IPS-18c (cell line): ENCODE measurements at regions not wholly inside any gene's neighbourhood (a gene's known extent, or its start where the extent isn't known, plus 50 kb on each side); places are given as distances from the start of the nearest gene placed in this dataset.
"Not testable (repeated sequence)": the region's sequence is repeated elsewhere in the genome, so short reads cannot be mapped to it uniquely, and the experiment has no call there.

Experiments used
- H3K4me3 ChIP-seq: 2 replicates; pipeline ENCODE4 v1.7.0; 2013; ENCODE audit warnings: low read depth, mild to moderate bottlenecking, low read length, moderate library complexity; ENCODE audit not compliant: insufficient read depth
- H3K9me3 ChIP-seq: one replicate; pipeline ENCODE4 v1.6.1; 2013; ENCODE audit warnings: mild to moderate bottlenecking, low read length, moderate library complexity; ENCODE audit not compliant: control insufficient read depth, insufficient read depth

- H3K9me3 ChIP-seq, result not testable (repeated sequence)
Measured at GRCh38 chr6:167225566-167226382, 65.3 kb upstream of the UNC93A start.

GRCh38 chr6:167226383-167226685 lies 64.8 kb upstream of the UNC93A start:
- H3K4me3 ChIP-seq, result no peak overlapping the region; the same call in 1 of the 2 replicates
- H3K9me3 ChIP-seq, result no peaks in the 10 kb centered on the region

More at GRCh38 chr6:167225566-167226382, 65.3 kb upstream of the UNC93A start:
- not testable (repeated sequence) for H3K4me3 ChIP-seq

GRCh38 chr6:167226791-167227190 lies 64.3 kb upstream of the UNC93A start:
- no peaks in the 10 kb centered on the region for H3K9me3 ChIP-seq
- no peak overlapping the region for H3K4me3 ChIP-seq

- Histone ChIP-seq H3K4me3 (peak overlapping the region; percentile 62), H3K9me3 (no peaks in the 10 kb centered on the region)
Measured at GRCh38 chr6:167227984-167228383, 63.1 kb upstream of the UNC93A start.

GRCh38 chr6:167229586-167229985 lies 61.5 kb upstream of the UNC93A start:
- H3K9me3 ChIP-seq, result no peaks in the 10 kb centered on the region
- peak overlapping the region; percentile 62 for H3K4me3 ChIP-seq

GRCh38 chr6:167230288-167230687 lies 60.8 kb upstream of the UNC93A start:
- Histone ChIP-seq H3K4me3 (peak overlapping the region; percentile 62), H3K9me3 (no peaks in the 10 kb centered on the region)

- H3K9me3 ChIP-seq, result no peaks in the 10 kb centered on the region
Measured at GRCh38 chr6:167232356-167232755, 58.8 kb upstream of the UNC93A start.

GRCh38 chr6:167233490-167233889 lies 57.6 kb upstream of the UNC93A start:
- Histone ChIP-seq H3K9me3 (no peaks in the 10 kb centered on the region), H3K4me3 (no peak overlapping the region)

More at GRCh38 chr6:167232356-167232755, 58.8 kb upstream of the UNC93A start:
- H3K4me3 ChIP-seq, result no peak overlapping the region

GRCh38 chr6:167234576-167234975 lies 56.5 kb upstream of the UNC93A start:
- not testable (repeated sequence) for H3K4me3 ChIP-seq, H3K9me3 ChIP-seq

- no peak overlapping the region for H3K4me3 ChIP-seq
- no peaks in the 10 kb centered on the region for H3K9me3 ChIP-seq
Measured at GRCh38 chr6:167235005-167235404, 56.1 kb upstream of the UNC93A start.

GRCh38 chr6:167235421-167236238 lies 55.5 kb upstream of the UNC93A start:
- Histone ChIP-seq H3K9me3 (no peaks in the 10 kb centered on the region), H3K4me3 (no peak overlapping the region; the same call in 1 of the 2 replicates)

GRCh38 chr6:167236239-167236571 lies 54.9 kb upstream of the UNC93A start:
- no peak overlapping the region; the same call in 1 of the 2 replicates for H3K4me3 ChIP-seq
- H3K9me3 ChIP-seq, result no peaks in the 10 kb centered on the region

- Histone ChIP-seq H3K4me3 (no peak overlapping the region), H3K9me3 (no peaks in the 10 kb centered on the region)
Measured at GRCh38 chr6:167237438-167238145, 53.5 kb upstream of the UNC93A start.

GRCh38 chr6:167238146-167238693 lies 52.9 kb upstream of the UNC93A start:
- H3K9me3 ChIP-seq, result no peaks in the 10 kb centered on the region
- no peak overlapping the region for H3K4me3 ChIP-seq

- H3K9me3 ChIP-seq, result no peaks in the 10 kb centered on the region
- H3K4me3 ChIP-seq, result no peak overlapping the region
Measured at GRCh38 chr6:167238694-167239467, 52.2 kb upstream of the UNC93A start.

- not testable (repeated sequence) for H3K9me3 ChIP-seq, H3K4me3 ChIP-seq
Measured at GRCh38 chr6:167239470-167239869, 51.6 kb upstream of the UNC93A start.

- no peaks in the 10 kb centered on the region for H3K9me3 ChIP-seq
Measured at GRCh38 chr6:167240034-167240541, 51.0 kb upstream of the UNC93A start.

More at GRCh38 chr6:167240034-167240541, 51.0 kb upstream of the UNC93A start:
- H3K4me3 ChIP-seq, result no peak overlapping the region
